ENCODE measurements at regions not wholly inside any gene's neighbourhood (a gene's known extent, or its start where the extent isn't known, plus 50 kb on each side); places are given as distances from the start of the nearest gene placed in this dataset.

GRCh38 chr6:44531442-44532015 lies 144.0 kb downstream of the CDC5L start:
- DNase-seq (ENCODE audit: low spot score): no peak

GRCh38 chr6:44533421-44533820 lies 145.9 kb downstream of the CDC5L start:
- DNase-seq (ENCODE audit: low spot score): no peak

GRCh38 chr6:44534291-44534690 lies 146.8 kb downstream of the CDC5L start:
- DNase-seq (ENCODE audit: low spot score): no peak

GRCh38 chr6:44535446-44535845 lies 147.9 kb downstream of the CDC5L start:
- DNase-seq (ENCODE audit: low spot score): no peak

GRCh38 chr6:44535967-44536366 lies 148.5 kb downstream of the CDC5L start:
- DNase-seq (ENCODE audit: low spot score): no peak

GRCh38 chr6:44537306-44538049 lies 150.0 kb downstream of the CDC5L start:
- DNase-seq (ENCODE audit: low spot score): no peak

GRCh38 chr6:44538131-44538806 lies 150.8 kb downstream of the CDC5L start:
- DNase-seq (ENCODE audit: low spot score): no peak

GRCh38 chr6:44538807-44539201 lies 151.3 kb downstream of the CDC5L start:
- DNase-seq (ENCODE audit: low spot score): no peak

GRCh38 chr6:44539701-44540355 lies 152.3 kb downstream of the CDC5L start:
- no peak for DNase-seq (ENCODE audit: low spot score)

GRCh38 chr6:44540881-44541280 lies 153.4 kb downstream of the CDC5L start:
- no peak for DNase-seq (ENCODE audit: low spot score)

GRCh38 chr6:44542401-44543116 lies 155.1 kb downstream of the CDC5L start:
- DNase-seq (ENCODE audit: low spot score): no peak

GRCh38 chr6:44543664-44544063 lies 156.2 kb downstream of the CDC5L start:
- DNase-seq (ENCODE audit: low spot score): no peak

- DNase-seq (ENCODE audit: low spot score): no peak
These were observed 157.7 kb downstream of the CDC5L start for GRCh38 chr6:44545224-44545623.

GRCh38 chr6:44548319-44548718 lies 160.8 kb downstream of the CDC5L start:
- no peak for DNase-seq (ENCODE audit: low spot score)

- DNase-seq (ENCODE audit: low spot score): no peak
These were observed 162.0 kb downstream of the CDC5L start for GRCh38 chr6:44549516-44549915.

GRCh38 chr6:44554194-44554593 lies 166.7 kb downstream of the CDC5L start:
- DNase-seq (ENCODE audit: low spot score): no peak

- DNase-seq (ENCODE audit: low spot score): no peak
These were observed 167.4 kb downstream of the CDC5L start for GRCh38 chr6:44554861-44555260.

GRCh38 chr6:44556046-44556445 lies 168.5 kb downstream of the CDC5L start:
- DNase-seq (ENCODE audit: low spot score): no peak

GRCh38 chr6:44558024-44558831 lies 170.7 kb downstream of the CDC5L start:
- no peak for DNase-seq (ENCODE audit: low spot score)

- no peak for DNase-seq (ENCODE audit: low spot score)
These were observed 171.3 kb downstream of the CDC5L start for GRCh38 chr6:44558832-44559251.
